ENCODE measurements at regions not wholly inside any gene's neighbourhood (a gene's known extent, or its start where the extent isn't known, plus 50 kb on each side); places are given as distances from the start of the nearest gene placed in this dataset.
"Not testable (repeated sequence)": the region's sequence is repeated elsewhere in the genome, so short reads cannot be mapped to it uniquely, and the experiment has no call there.

DNA sequence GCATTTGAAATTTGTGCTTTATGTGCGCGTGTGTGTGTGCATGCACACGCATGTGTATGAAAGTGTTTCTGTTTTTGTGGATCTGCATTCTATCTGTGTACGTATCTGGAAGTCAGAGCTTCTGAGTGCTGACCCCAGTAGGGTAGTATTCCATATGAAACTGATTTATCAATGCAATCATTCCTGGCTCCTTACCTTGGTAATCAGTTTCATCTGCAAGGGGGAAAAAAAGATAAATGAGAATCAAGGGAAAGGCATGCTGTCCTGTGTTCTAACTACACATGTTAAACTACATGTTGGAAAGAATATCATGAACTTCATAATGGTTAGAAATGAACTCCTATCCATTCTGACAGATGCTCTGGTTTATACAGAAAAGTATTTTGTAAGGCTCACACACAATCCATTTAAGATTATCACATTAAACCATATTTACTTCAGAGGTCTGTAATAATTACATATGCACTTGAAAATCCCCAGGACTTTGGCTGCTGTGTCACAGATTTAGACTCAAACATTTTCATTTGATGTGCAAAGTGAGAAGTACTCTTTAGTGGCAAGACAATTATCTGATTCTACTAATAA is 276.1 kb upstream of the LMO3 start:
- DNase-seq (ENCODE audit: low read depth, low spot score): no peak

DNA sequence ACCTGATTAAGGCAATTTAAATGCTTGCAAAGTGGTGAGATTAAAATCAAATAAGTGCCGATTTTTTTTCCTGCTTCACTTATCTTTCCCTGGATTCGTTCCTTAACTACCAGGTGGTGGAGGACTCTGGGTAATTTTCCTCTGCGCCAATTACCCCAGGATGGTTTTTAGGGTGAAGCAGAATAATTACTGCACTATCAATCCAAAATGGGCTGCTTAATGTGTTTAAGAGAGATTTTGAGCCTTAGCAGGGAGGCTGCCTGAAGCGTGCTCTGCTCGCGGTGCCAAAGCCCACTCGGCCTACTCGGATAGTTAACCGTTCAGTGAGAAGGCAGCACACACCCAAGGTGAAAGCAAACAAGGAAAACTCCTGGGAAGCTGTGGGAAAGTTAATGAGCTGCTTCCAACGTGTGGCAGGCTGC is 274.9 kb upstream of the LMO3 start:
- no peak for DNase-seq (ENCODE audit: low read depth, low spot score)

- no peak for DNase-seq (ENCODE audit: low read depth, low spot score)
Observed at GRCh38 chr12:16870845-16871244, 264.9 kb upstream of the LMO3 start.

DNA sequence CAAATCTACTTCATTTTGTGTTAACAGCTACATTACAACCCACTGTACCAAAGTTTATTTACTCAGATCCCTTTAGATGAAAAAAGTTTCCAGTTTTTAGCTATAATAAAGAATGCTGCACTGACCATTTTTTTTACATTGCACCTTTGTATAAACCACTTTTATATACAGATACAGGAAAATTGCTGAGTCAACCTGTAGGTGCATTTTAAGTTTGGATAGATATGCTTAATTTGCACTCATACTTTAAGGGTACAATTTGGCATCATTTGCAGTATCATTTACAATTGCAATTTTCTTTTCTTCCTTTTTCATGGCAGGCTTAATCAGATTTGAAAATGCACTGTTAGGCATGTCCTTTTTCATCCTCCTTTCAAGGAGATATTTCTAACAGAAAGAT is 257.8 kb upstream of the LMO3 start:
- no peak for DNase-seq (ENCODE audit: low read depth, low spot score)

DNA sequence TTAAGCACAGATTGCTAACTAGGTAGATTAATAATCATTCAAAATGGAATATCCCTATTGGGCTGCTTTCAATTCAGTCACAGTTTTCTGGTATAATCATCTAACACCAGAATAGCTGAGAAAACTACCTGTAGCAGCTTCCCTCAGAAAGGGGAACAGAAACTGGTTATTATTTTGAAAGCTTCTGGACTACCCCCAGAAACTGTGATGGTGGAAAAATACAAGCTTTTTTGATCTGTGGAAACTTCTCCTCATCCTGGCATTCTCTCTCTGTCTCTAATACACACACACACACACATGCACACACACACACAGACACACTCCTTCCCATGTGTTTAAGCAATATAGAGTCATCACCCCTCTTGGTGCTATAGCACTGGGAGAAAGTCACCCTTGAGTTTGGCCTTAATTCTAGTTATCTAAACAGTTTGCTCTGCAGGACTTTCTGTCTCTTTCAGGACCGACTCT is 251.5 kb upstream of the LMO3 start:
- no peak for DNase-seq (ENCODE audit: low read depth, low spot score)

DNA sequence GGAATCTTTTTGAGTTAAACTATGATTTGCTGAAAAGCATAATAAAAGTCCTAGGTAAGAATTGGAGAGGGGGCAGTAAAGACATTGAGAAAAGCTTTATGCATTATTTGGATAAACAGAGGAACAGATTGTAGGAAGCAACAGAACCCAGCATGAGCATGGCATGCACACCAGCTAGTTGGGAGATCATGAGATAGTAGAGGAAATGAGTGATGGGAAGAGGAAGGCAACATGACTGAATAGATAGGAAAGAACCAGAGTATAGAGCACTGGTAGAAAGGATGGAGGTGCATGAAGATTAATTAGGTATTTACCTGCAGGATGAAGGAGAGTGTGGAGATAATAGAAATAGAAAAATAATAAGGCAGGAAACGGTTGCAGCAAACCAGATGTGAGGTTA is 248.5 kb upstream of the LMO3 start:
- no peak for DNase-seq (ENCODE audit: low read depth, low spot score)

- DNase-seq (ENCODE audit: low read depth, low spot score): no peak
Observed at GRCh38 chr12:16849473-16849872, 243.5 kb upstream of the LMO3 start.

- DNase-seq (ENCODE audit: low read depth, low spot score): no peak
Observed at GRCh38 chr12:16844875-16845274, 238.9 kb upstream of the LMO3 start.

- no peak for DNase-seq (ENCODE audit: low read depth, low spot score)
Observed at GRCh38 chr12:16833376-16834015, 227.5 kb upstream of the LMO3 start.

DNA sequence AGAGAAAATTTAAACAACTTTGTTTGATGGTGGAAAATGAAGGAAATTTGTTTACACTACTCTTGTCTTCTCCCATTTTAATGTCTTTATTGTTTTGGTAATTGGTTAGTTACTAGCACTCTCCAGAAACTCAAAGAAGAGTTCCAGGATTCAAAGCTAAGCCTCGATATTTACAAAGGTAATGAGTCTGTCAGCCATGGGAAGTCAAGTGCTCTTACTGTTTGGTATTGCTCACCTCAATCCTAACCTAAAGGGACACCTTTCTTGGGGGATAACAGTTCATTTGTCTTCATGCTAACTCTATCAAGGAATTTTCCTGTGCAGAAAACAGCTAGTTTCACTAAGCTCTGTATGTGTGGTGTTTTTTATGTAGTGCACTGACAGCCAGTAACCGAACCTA is 222.9 kb upstream of the LMO3 start:
- DNase-seq (ENCODE audit: low read depth, low spot score): no peak

GRCh38 chr12:16807731-16808130 is 201.8 kb upstream of the LMO3 start:
- no peak for DNase-seq (ENCODE audit: low read depth, low spot score)

DNA sequence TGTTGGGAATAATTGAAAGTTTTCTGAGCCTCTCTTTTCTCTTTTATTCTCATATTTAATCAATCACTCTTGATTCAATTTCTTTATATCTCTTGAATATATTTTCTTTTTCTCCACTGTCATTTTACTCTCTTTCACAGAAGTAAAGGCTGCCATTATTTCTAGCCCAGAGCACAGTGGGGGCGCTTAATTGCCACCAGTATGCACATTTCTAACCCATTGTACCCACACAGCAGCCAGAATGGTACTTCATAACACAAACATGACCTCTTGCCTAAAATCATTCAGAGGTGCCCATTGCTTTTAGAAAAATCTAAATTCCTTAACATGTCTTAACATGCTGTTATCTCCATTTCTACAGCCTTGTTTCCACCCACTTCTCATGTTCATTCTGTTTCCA is 190.2 kb upstream of the LMO3 start:
- DNase-seq (ENCODE audit: low read depth, low spot score): no peak

DNA sequence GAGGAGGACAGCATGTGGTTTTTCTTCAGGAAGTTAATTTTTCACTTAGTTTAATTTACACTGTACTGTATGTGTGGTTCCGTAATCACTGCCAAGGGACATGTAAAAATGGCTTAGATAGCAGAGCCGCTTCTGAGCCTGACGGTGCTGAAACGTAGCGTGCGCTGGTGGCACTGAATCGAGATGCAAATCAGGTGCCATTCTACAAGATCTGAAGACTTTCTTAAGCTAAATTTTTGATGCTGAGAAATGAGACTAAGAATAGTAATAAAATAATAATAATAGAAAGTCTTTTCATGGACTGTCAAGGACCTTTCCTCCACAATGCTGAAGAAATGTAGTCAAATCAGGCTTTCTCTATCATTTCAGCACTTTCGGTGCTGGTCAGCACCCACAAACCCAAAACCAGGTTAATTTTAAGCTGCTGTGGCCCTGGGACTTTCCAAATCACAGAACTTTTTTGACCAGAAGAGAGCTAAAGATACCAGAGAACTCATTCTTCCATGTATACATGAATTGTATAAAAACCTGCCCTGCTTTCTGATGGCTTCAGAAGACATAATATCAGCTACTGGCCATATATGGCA is 183.3 kb upstream of the LMO3 start:
- DNase-seq (ENCODE audit: low read depth, low spot score): no peak

DNA sequence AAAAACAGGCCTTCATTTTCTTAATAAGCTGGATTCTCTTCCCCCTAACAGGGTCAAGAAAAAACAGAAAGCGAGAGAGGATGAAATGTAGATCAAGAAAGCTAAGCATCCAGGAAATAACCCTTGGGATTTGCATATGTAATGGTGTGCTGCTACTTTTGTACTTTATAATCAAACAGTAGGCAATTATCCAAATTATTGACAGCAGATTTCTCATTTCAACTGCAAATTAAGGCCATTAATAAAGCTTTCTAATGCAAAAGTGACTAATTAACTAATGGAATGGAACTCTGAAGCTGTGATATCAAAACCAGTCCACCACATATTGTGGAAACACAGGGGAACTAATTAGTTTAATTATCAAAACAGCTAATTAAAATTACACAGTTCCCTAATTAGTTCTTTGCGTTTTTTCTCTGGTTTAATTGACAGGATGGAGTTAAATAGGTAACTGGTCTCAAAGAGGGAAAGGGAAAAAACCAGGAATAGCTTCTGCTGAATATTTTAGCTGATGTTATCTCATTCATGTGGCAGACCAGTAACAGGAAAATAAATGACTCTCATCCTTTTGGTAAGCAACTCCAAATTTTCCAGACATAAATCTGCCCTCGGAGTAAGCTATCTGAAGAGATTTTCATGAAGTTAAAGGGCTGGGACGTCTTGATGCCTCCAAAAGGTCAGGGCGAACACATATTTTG is 182.7 kb upstream of the LMO3 start:
- no peak for DNase-seq (ENCODE audit: low read depth, low spot score)

GRCh38 chr12:16785953-16786352 is 180.0 kb upstream of the LMO3 start:
- DNase-seq (ENCODE audit: low read depth, low spot score): no peak

DNA sequence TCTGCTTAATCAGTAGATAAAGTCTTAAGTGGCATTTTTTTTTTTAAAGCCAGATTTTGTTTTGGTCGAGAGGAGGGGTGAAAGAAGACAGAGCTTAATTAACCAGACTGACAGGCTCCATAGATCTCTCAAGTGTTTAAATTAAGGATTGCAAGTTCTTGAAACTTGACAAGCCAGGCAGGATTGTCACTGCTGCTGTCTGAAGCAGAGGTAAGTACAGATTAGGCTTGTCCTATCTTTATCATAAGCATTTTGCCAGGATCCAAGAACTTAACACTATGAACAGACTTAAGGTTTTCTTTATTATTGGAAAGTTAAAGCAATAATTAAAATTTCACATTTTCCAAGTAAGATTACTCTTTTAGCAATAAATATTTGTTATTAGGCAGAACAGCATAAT is 179.6 kb upstream of the LMO3 start:
- no peak for DNase-seq (ENCODE audit: low read depth, low spot score)

DNA sequence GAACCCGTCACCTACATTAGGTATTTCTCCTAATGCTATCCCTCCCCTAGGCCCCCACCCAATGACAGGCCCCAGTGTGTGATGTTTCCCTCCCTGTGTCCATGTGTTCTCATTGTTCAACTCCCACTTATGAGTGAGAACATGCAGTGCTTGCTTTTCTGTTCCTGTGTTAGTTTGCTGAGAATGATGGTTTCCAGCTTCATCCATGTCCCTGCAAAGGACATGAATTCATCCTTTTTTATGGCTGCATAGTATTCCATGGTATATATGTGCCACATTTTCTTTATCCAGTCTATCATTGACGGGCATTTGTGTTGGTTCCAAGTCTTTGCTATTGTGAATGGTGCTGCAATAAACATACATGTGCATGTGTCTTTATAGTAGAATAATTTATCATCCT is 163.2 kb upstream of the LMO3 start:
- not testable (repeated sequence) for DNase-seq (ENCODE audit: low read depth, low spot score)

GRCh38 chr12:16766736-16767135 is 160.8 kb upstream of the LMO3 start:
- DNase-seq (ENCODE audit: low read depth, low spot score): no peak

GRCh38 chr12:16763901-16764300 is 157.9 kb upstream of the LMO3 start:
- DNase-seq (ENCODE audit: low read depth, low spot score): no peak

DNA sequence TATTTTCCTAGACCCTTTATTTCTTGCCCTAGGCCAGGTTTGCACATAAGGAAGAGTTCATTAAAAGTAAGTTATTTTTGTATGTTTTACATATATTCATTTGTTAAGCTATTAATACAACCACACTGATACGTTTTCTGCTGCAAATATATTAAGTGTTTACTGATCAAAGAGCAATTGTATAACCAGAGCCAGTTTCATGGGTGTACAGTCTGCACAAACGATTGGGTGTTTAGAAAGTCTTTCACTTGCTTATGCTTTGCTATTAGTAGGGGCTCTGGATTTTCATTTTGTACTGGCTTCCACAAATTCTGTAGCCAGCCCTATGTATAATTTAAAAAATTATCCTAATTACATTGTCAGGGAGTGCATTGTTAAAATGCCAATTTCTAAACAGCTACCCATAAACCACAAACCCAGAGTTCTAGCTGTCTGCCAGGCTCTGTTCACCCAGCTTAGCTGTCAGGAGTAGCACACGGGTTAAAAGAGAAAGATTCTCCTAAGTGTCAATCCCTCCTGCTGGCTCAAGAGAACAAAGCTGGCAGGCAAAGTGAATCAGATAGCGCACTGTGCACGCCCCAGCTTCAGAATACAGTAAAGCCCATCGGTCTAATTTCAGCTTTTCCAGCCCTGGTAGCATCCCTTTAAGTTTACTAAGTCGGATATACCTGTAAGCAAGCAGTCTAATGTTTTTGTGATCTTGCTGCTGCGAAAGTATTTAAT is 151.0 kb upstream of the LMO3 start:
- DNase-seq (ENCODE audit: low read depth, low spot score): no peak

GRCh38 chr12:16730772-16731171 is 124.8 kb upstream of the LMO3 start:
- DNase-seq (ENCODE audit: low read depth, low spot score): no peak

GRCh38 chr12:16726879-16727278 is 120.9 kb upstream of the LMO3 start:
- no peak for DNase-seq (ENCODE audit: low read depth, low spot score)
